LNCAP (cell line): ENCODE measurements at regions not wholly inside any gene's neighbourhood (a gene's known extent, or its start where the extent isn't known, plus 50 kb on each side); places are given as distances from the start of the nearest gene placed in this dataset.

Experiments used
- CTCF ChIP-seq: fragments of 450-650 bp; IDR thresholded peaks from 2 replicates; pipeline ENCODE4 v1.5.1; 2017; ENCODE audit warnings: mild to moderate bottlenecking

- TF ChIP-seq CTCF = no peak
Observed at GRCh38 chr11:71139516-71140205, 112.7 kb downstream of the SHANK2 start.

DNA sequence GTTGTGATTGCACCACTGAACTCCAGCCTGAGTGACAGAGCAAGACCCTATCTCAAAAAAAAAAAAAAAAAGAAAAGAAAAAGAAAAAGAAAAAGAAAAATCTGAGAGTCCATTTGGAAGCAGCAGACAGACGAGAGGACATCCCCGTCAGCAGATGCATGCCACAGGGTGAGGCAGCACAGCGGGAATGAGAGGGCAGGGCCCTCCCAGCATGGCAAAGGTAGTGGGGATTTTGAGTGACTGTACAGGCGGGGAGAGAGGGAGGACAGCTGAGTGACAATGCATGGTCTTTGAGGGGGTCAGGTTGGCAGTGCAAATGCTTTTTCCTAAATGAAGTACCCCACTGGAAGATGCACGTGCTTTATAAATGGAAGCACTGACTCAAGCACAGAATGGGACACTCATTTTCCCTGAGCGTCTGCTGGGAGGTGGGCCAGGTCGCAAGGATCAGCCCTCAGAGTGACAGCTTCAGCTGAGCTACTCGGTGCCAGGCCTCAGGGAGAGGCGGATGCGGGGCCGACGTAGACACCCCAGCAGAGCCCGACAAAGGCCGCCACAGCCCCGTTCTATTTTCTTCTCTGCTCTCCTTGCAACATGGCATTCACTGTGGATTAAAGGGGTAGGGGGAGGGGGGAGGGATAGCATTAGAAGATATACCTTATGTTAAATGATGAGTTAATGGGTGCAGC is 113.5 kb downstream of the SHANK2 start:
- no peak for TF ChIP-seq CTCF

GRCh38 chr11:71137376-71137775 is 115.0 kb downstream of the SHANK2 start:
- no peak for TF ChIP-seq CTCF

GRCh38 chr11:71136095-71136845 is 116.1 kb downstream of the SHANK2 start:
- TF ChIP-seq CTCF = no peak

DNA sequence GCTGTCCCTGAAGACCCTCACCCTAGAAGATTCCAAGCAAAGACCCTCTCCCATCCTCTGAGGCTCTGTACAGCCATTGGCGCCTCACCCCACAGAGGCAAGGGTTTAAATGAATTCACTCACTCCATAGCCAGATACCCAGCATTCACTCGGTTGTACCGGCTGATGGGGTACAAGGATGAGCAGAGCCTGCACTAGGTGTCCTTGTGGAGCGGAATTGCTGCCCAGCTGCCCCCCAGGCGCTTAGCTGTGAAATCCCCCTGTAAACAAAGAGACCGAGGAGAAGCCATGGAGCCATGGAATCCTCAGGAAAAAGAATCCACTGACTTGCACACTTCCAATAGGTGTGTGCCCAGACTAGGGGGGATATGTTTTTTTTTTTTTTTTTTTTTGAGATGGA is 117.3 kb downstream of the SHANK2 start:
- no peak for TF ChIP-seq CTCF

- TF ChIP-seq CTCF = no peak
Observed at GRCh38 chr11:71133946-71134345, 118.4 kb downstream of the SHANK2 start.

- TF ChIP-seq CTCF = no peak
Observed at GRCh38 chr11:71131861-71132260, 120.5 kb downstream of the SHANK2 start.
